22Rv1 (cell line): ENCODE measurements at regions not wholly inside any gene's neighbourhood (a gene's known extent, or its start where the extent isn't known, plus 50 kb on each side); places are given as distances from the start of the nearest gene placed in this dataset.

Experiments used
- ZFX ChIP-seq: fragments of 450-650 bp; IDR thresholded peaks from 2 replicates; pipeline ENCODE4 v1.6.1; 2017; ENCODE audit warnings: antibody characterized with exemption, borderline replicate concordance
- TF ChIP-seq, protein P1 (sequence below): fragments of 450-650 bp; IDR thresholded peaks from 2 replicates; pipeline ENCODE4 v1.5.1; 2017; ENCODE audit warnings: mild to moderate bottlenecking

DNA sequence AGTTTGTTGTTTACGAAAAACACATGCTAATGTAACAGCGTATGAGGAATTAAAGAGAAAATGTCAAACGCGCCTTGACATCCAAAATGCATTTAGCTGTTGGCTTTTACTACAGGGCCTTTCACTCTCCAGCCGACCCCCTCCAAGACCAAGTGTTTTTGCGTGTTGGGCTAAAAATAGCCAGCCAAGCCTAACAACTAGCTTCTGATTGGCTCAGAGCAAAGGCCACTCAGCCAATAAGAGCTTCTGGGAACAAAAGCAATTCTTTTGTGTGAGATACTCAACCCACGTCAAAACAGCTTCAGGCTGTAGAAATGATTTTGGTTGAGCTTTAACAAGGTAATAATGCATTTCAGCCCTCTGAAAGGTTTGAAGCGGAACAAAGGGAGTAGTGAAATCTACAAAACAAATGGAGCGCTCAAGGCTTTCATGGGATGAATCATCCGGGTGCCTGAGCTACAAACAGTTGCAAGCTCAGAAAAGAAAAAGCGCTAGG is 198.7 kb upstream of the DCN start:
- TF ChIP-seq, protein P1, sequence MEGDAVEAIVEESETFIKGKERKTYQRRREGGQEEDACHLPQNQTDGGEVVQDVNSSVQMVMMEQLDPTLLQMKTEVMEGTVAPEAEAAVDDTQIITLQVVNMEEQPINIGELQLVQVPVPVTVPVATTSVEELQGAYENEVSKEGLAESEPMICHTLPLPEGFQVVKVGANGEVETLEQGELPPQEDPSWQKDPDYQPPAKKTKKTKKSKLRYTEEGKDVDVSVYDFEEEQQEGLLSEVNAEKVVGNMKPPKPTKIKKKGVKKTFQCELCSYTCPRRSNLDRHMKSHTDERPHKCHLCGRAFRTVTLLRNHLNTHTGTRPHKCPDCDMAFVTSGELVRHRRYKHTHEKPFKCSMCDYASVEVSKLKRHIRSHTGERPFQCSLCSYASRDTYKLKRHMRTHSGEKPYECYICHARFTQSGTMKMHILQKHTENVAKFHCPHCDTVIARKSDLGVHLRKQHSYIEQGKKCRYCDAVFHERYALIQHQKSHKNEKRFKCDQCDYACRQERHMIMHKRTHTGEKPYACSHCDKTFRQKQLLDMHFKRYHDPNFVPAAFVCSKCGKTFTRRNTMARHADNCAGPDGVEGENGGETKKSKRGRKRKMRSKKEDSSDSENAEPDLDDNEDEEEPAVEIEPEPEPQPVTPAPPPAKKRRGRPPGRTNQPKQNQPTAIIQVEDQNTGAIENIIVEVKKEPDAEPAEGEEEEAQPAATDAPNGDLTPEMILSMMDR, result no peak
- no peak for TF ChIP-seq ZFX
